GM18868 (cell line): ENCODE measurements at regions not wholly inside any gene's neighbourhood (a gene's known extent, or its start where the extent isn't known, plus 50 kb on each side); places are given as distances from the start of the nearest gene placed in this dataset.

Experiments
- ATAC-seq: cut with Tn5 transposase; IDR thresholded peaks from one replicate; pipeline ENCODE4 v1.9.1; 2021; ENCODE audit warnings: mild to moderate bottlenecking, moderate library complexity; ENCODE audit not compliant: unreplicated experiment

GRCh38 chr6:14317387-14317970 lies 199.9 kb downstream of the CD83 start:
- ATAC-seq = no peak

GRCh38 chr6:14320332-14320731 lies 202.8 kb downstream of the CD83 start:
- no peak for ATAC-seq

GRCh38 chr6:14321992-14322772 lies 204.6 kb downstream of the CD83 start:
- no peak for ATAC-seq

DNA sequence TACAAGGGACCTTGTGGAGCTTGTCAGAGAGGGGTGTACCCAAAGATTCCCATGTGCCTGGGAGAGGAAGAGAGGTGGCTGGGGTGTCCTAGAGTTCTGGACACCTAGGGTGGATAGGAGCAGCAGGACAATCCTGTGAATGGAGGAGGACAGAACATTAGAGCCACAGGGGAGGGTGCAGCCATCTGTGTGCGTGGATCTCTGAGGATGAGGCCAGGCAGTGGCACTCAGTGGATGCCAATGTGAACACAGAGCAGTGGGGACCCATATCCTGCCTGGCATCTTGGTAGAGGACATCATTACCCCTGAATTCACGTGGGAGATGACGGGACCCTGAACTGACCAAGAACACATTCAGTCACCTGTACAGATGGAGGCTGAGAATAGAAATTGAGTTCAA lies 205.3 kb downstream of the CD83 start:
- no peak for ATAC-seq

DNA sequence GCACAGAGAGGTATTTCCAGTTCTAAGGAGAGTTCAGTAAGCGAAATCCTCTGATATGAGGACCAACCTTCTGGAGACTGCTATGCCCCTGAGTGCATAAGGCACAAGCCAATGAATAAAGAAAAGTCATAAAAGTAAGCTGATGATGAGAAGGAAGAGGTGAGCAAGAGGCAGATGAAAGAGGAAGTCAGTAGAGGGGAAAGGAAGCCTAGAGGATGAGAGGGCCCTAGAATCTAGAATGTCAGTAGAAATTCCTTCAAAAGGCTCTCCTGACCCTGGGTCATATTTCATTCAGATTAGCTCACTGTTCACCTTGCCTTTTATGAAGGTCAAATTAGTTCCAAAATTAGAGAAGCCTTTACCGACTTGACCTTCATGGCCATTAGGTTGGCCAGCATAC lies 209.2 kb downstream of the CD83 start:
- ATAC-seq = no peak

- ATAC-seq = no peak
These were observed 210.6 kb downstream of the CD83 start for GRCh38 chr6:14328163-14328562.

DNA sequence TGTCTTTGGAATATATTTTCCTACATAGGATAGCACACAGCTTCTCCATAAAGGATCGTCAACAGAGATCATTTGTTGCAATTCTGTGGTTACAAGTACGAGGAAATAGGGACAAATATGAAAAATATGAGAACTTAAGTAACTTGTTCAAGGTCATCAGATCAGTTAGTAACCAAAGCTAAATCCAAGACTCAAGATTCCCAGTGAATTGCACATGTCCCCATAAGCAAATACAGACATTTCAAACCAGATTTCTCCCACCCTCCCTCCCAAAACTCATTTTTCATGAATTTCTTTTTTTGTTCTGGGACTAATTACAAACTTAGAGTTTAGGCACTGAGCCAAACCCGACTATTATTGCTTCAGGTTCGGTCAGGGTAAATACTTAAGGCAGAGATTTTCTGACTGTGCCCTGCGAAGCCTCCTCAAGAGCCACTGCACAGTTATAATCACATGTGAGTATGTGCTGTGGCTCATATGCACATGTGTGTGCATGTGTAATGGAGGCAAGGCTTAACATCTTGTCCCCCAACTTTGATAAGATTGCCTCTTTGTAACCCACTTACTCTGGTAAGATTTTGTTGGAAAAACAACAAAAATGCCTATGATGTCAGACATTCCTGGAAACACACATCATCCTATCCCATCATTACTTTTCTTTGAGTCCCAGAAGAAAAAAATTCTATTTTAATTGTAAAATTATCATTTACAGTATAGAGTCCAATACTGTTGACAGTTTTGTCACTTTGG lies 216.2 kb downstream of the CD83 start:
- no peak for ATAC-seq

GRCh38 chr6:14335071-14335470 lies 217.5 kb downstream of the CD83 start:
- ATAC-seq = no peak

DNA sequence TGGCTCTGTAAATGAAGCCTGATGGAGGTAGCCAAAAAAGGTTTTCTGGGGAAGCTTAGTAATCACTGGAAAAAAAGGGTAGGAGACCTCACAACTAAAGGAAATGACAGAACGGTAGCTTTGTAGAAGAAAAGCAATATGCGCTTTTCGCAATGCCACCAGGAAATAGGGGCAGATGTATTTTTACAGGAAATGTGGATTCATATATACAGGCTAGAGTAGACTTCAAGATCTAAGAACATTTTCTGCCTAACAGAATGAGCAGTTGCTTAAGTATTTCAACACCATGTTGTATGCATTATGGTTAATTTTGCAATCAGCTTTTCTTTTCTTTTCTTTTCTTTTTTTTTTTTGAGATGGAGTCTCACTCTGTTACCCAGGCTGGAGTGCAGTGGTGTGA lies 219.6 kb downstream of the CD83 start:
- no peak for ATAC-seq

GRCh38 chr6:14339172-14339571 lies 221.6 kb downstream of the CD83 start:
- ATAC-seq = no peak

DNA sequence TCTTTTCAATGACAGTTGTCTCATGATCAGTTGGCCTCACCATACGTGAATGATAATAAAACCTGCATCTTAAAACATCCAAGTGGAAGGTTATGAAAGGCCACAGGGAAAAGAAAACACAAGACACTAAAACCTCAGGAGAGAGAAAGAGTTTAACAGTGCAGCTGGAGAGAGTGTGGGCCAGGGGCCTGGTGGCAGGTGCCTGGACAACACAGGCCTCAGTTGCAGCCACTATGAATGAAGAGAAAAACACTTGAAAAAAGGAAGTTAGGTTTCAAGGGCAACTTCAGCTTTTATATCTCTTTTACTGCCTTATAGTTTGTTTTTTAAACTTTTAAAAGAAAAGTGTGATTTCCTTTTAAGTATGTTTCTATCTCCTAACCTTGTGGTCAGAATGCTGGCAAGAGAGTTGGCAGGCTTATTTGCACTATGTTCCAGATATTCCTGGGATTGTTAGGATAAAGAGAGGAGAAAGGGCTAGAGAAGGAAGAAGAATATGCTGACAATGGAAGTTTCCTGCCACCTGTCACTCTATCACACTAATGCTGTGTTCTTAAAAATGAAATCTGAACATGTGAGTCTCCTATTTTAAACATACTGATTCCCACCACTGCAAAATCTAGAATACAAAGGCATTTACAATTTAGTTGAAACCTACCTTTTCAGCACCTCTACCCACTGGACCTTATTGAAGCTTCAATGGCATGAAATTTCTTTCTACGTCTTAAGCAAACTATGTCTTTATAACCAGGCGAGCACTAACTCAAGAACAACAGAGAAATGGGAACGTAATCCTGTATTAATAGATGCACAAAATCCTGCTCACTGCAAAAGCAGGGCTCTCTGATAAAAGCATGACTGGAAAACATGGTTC lies 222.4 kb downstream of the CD83 start:
- no peak for ATAC-seq

- no peak for ATAC-seq
These were observed 226.9 kb downstream of the CD83 start for GRCh38 chr6:14344486-14344885.

GRCh38 chr6:14348389-14348788 lies 230.8 kb downstream of the CD83 start:
- ATAC-seq = no peak

DNA sequence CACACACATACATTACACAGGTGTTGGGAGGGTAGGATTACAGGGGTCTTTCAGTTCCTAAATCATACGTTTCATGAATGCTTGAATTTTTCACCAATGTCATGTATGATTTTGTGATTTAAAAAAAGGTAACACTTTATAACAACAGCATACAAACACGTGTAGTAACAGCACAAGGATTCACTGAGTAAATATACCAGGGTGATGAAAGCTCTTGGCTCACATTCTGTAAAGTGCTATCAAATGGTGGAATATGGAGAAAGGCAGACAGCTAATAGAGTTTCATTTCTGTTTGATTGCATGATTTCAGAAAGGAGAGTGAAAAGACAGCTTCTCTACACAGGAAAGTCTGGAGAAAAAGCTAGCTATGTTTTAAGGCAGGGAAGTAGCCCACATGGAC lies 231.9 kb downstream of the CD83 start:
- ATAC-seq = no peak

GRCh38 chr6:14350210-14350609 lies 232.6 kb downstream of the CD83 start:
- ATAC-seq = no peak

GRCh38 chr6:14353281-14353680 lies 235.7 kb downstream of the CD83 start:
- ATAC-seq = no peak

GRCh38 chr6:14353798-14354197 lies 236.2 kb downstream of the CD83 start:
- no peak for ATAC-seq

DNA sequence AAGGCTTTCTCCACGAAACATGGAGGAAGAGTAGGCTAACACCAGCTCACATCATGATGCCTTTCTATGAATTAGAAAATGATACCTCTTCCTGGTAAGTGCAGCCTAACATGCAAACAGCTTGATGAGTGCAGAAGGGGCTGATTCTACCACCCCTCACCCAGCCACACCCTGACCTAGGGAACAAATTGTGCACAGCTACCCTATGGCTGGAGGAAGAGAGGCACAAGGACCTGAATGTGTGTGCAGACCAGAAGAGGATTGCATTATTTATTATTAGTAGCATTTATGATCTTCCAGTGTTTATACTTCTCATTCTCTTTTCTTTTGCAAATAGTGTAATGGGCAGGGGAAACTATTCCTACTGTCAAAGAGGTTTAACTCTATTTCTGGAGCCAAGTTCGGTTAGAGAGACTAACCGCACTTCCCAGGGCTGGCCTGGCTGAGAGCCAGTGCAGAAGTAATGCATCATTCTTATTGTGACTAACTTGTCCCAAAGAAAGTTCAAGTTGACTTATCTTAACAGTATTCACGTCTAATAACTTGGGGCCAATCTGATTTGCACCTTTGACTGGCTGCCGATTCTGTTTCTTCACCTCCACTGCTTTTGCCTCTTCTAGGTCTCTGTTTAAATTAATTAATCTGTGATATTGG lies 237.5 kb downstream of the CD83 start:
- ATAC-seq = no peak

GRCh38 chr6:14359438-14359837 lies 241.9 kb downstream of the CD83 start:
- ATAC-seq = no peak

DNA sequence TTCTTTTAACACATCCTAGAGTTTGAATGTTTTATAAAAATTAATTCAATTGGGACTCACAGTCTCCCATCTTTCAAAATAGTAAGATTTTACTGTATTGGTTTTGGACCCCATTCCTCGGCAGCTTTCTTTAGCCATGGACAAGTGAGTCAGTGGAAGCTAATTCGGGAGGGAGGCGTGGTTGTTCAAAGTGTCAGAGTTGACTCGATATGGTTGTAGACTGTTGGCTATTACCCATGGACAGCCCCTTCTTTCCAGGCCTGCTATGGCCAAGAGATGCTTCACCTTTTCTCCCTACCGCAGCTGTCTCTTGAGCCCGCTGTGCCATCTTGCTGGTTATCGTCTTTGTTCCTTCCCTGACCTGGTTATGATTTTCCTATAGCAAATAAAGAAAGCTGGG lies 243.0 kb downstream of the CD83 start:
- ATAC-seq = no peak

DNA sequence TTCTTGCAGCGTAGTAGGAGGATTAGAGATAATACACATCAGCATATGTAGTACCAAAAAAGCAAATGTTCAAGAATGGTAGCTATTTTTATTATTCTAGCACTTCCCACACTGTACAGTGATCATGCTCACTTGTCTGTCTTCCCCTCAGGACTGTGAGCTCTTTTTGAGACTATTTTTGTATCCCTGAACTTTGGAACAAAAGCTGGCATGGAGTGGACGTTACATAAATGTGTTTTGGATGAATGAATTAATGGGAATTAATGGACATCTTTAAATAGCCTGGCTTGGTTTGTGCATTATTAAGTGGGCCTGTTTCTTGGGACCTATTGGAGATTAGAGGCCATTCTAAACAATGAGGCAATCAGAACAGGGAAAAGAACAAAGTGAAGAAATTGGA lies 243.7 kb downstream of the CD83 start:
- no peak for ATAC-seq
